ENCODE measurements at regions not wholly inside any gene's neighbourhood (a gene's known extent, or its start where the extent isn't known, plus 50 kb on each side); places are given as distances from the start of the nearest gene placed in this dataset.

- no peaks in the 10 kb centered on the region for H3K9me3 ChIP-seq (ENCODE audit: low read depth)
- H3K9ac ChIP-seq = no peak overlapping the region
- H3K4me3 ChIP-seq = no peak overlapping the region
- WGBS, 2 experiments (ENCODE audit: low coverage in 1 of 2, low lambda C conversion rate in 2 of 2, missing lambda C conversion rate in 2 of 2) = 44 to 64% methylated on average over 1 of the region's 1 CpG
- H2AFZ ChIP-seq = no peak overlapping the region
- no peaks in the 10 kb centered on the region for H4K20me1 ChIP-seq (ENCODE audit: insufficient read depth)
- no peaks in the 10 kb centered on the region for H3K36me3 ChIP-seq (ENCODE audit: low read depth)
- peaks cover 32% of the 10 kb centered on the region for H3F3A ChIP-seq (ENCODE audit: insufficient read depth)
- no peak for DNase-seq
- H3K79me2 ChIP-seq (ENCODE audit: insufficient read depth) = no peaks in the 10 kb centered on the region
- TF ChIP-seq EZH2phosphoT487 (IDR thresholded peaks at IDR 0.05; ENCODE audit: insufficient read depth, low read depth) (no peak), EZH2 (IDR thresholded peaks at IDR 0.05; ENCODE audit: insufficient read depth, poor library complexity, severe bottlenecking) (no peak)
- in situ Hi-C loops (cut with MboI) = no loop called here
- no peaks in the 10 kb centered on the region for H3K9me2 ChIP-seq (ENCODE audit: insufficient read depth)
- no peaks in the 10 kb centered on the region for H3K27me3 ChIP-seq (replicated peaks; ENCODE audit: insufficient read depth)
- no peak overlapping the region for H3K4me2 ChIP-seq (ENCODE audit: unreplicated experiment)
- H3K4me1 ChIP-seq (ENCODE audit: insufficient read depth) = peaks cover 39% of the 10 kb centered on the region
- H3K27ac ChIP-seq = 0 out of 2 replicates have a peak overlapping the region, but pooled peaks have one; percentile 92
Measured at GRCh38 chr6:14731611-14732010, 514.3 kb upstream of the JARID2 start.

GRCh38 chr6:14732226-14732843 lies 513.5 kb upstream of the JARID2 start:
- H3K9me2 ChIP-seq (ENCODE audit: insufficient read depth) = no peaks in the 10 kb centered on the region
- H3K79me2 ChIP-seq (ENCODE audit: insufficient read depth) = no peaks in the 10 kb centered on the region
- H2AFZ ChIP-seq = peak overlapping the region; percentile 1; the same call in 1 of the 2 replicates
- DNase-seq = no peak
- H3F3A ChIP-seq (ENCODE audit: insufficient read depth) = peaks cover 32% of the 10 kb centered on the region
- 51 to 53% methylated on average over 4 of the region's 4 CpGs for WGBS, 2 experiments (ENCODE audit: low coverage in 1 of 2, low lambda C conversion rate in 2 of 2, missing lambda C conversion rate in 2 of 2)
- no peaks in the 10 kb centered on the region for H3K36me3 ChIP-seq (ENCODE audit: low read depth)
- in situ Hi-C loops (cut with MboI) = no loop called here
- no peak overlapping the region for H3K4me3 ChIP-seq
- peak overlapping the region; percentile 61 for H3K9ac ChIP-seq
- no peaks in the 10 kb centered on the region for H3K27me3 ChIP-seq (replicated peaks; ENCODE audit: insufficient read depth)
- H3K9me3 ChIP-seq (ENCODE audit: low read depth) = no peaks in the 10 kb centered on the region
- peak overlapping the region; percentile 56 for H3K4me2 ChIP-seq (ENCODE audit: unreplicated experiment)
- no peak for TF ChIP-seq EZH2phosphoT487 (IDR thresholded peaks at IDR 0.05; ENCODE audit: insufficient read depth, low read depth)
- no peak for TF ChIP-seq EZH2 (IDR thresholded peaks at IDR 0.05; ENCODE audit: insufficient read depth, poor library complexity, severe bottlenecking)
- peaks cover 39% of the 10 kb centered on the region for H3K4me1 ChIP-seq (ENCODE audit: insufficient read depth)
- no peaks in the 10 kb centered on the region for H4K20me1 ChIP-seq (ENCODE audit: insufficient read depth)
- H3K27ac ChIP-seq = peak overlapping the region; percentile 92

- Histone ChIP-seq H3F3A (ENCODE audit: insufficient read depth) (peaks cover 32% of the 10 kb centered on the region), H3K4me2 (ENCODE audit: unreplicated experiment) (peak overlapping the region; percentile 56), H4K20me1 (ENCODE audit: insufficient read depth) (no peaks in the 10 kb centered on the region), H3K79me2 (ENCODE audit: insufficient read depth) (no peaks in the 10 kb centered on the region), H3K36me3 (ENCODE audit: low read depth) (no peaks in the 10 kb centered on the region), H3K4me1 (ENCODE audit: insufficient read depth) (peaks cover 39% of the 10 kb centered on the region), H2AFZ (peak overlapping the region; percentile 1; the same call in 1 of the 2 replicates), H3K9ac (peak overlapping the region; percentile 61), H3K27ac (peak overlapping the region; percentile 92), H3K4me3 (0 out of 2 replicates have a peak overlapping the region, but pooled peaks have one; percentile 2), H3K27me3 (replicated peaks; ENCODE audit: insufficient read depth) (no peaks in the 10 kb centered on the region), H3K9me2 (ENCODE audit: insufficient read depth) (no peaks in the 10 kb centered on the region), H3K9me3 (ENCODE audit: low read depth) (no peaks in the 10 kb centered on the region)
- in situ Hi-C loops (cut with MboI) = no loop called here
- WGBS, 2 experiments (ENCODE audit: low coverage in 1 of 2, low lambda C conversion rate in 2 of 2, missing lambda C conversion rate in 2 of 2) = 42% methylated on average over 17 of the region's 17 CpGs
- no peak for TF ChIP-seq EZH2 (IDR thresholded peaks at IDR 0.05; ENCODE audit: insufficient read depth, poor library complexity, severe bottlenecking)
- no peak for TF ChIP-seq EZH2phosphoT487 (IDR thresholded peaks at IDR 0.05; ENCODE audit: insufficient read depth, low read depth)
- DNase-seq = peak; percentile 80
Measured at GRCh38 chr6:14732844-14733757, 512.8 kb upstream of the JARID2 start.

GRCh38 chr6:14734052-14734415 lies 511.8 kb upstream of the JARID2 start:
- H4K20me1 ChIP-seq (ENCODE audit: insufficient read depth) = no peaks in the 10 kb centered on the region
- H3K27me3 ChIP-seq (replicated peaks; ENCODE audit: insufficient read depth) = no peaks in the 10 kb centered on the region
- DNase-seq = no peak
- no peak overlapping the region; the same call in 1 of the 2 replicates for H2AFZ ChIP-seq
- no peaks in the 10 kb centered on the region for H3K36me3 ChIP-seq (ENCODE audit: low read depth)
- no peak for TF ChIP-seq EZH2 (IDR thresholded peaks at IDR 0.05; ENCODE audit: insufficient read depth, poor library complexity, severe bottlenecking)
- no peak for TF ChIP-seq EZH2phosphoT487 (IDR thresholded peaks at IDR 0.05; ENCODE audit: insufficient read depth, low read depth)
- peak overlapping the region; percentile 92 for H3K27ac ChIP-seq
- 36 to 64% methylated on average over 2 of the region's 2 CpGs for WGBS, 2 experiments (ENCODE audit: low coverage in 1 of 2, low lambda C conversion rate in 2 of 2, missing lambda C conversion rate in 2 of 2)
- no peaks in the 10 kb centered on the region for H3K9me3 ChIP-seq (ENCODE audit: low read depth)
- H3K4me1 ChIP-seq (ENCODE audit: insufficient read depth) = peaks cover 36% of the 10 kb centered on the region
- in situ Hi-C loops (cut with MboI) = no loop called here
- H3K79me2 ChIP-seq (ENCODE audit: insufficient read depth) = no peaks in the 10 kb centered on the region
- peak overlapping the region; percentile 17 for H3K4me2 ChIP-seq (ENCODE audit: unreplicated experiment)
- H3K9ac ChIP-seq = peak overlapping the region; percentile 61
- H3K9me2 ChIP-seq (ENCODE audit: insufficient read depth) = no peaks in the 10 kb centered on the region
- H3K4me3 ChIP-seq = no peak overlapping the region
- H3F3A ChIP-seq (ENCODE audit: insufficient read depth) = peaks cover 32% of the 10 kb centered on the region

Data from GM23248 (cell line).